Astrocyte of the cerebellum (primary cell): ENCODE measurements at regions not wholly inside any gene's neighbourhood (a gene's known extent, or its start where the extent isn't known, plus 50 kb on each side); places are given as distances from the start of the nearest gene placed in this dataset.

ENCODE experiments used
- DNase-seq: peaks from one replicate; pipeline ENCODE4 v3.0.0-alpha.2; 2011; ENCODE audit warnings: low read depth
- H3K4me3 ChIP-seq: 2 replicates; pipeline ENCODE4 v1.5.1; 2011; ENCODE audit warnings: mild to moderate bottlenecking, low read depth, low read length, moderate library complexity
- CTCF ChIP-seq: IDR thresholded peaks from 2 replicates; pipeline ENCODE4 v1.5.1; 2012; ENCODE audit warnings: low read length, low read depth, moderate library complexity, mild to moderate bottlenecking; ENCODE audit errors: missing control alignments
- in situ Hi-C: cut with HindIII; loops from 2 replicates; pipeline ENCODE4 v1.10.0; 2017; ENCODE audit warnings: low sequenced_read_pairs

GRCh38 chrX:28303486-28303885 lies 283.8 kb upstream of the IL1RAPL1 start:
- no peak for DNase-seq
- no peak overlapping the region for H3K4me3 ChIP-seq
- in situ Hi-C loops = no loop called here
- TF ChIP-seq CTCF = no peak

DNA sequence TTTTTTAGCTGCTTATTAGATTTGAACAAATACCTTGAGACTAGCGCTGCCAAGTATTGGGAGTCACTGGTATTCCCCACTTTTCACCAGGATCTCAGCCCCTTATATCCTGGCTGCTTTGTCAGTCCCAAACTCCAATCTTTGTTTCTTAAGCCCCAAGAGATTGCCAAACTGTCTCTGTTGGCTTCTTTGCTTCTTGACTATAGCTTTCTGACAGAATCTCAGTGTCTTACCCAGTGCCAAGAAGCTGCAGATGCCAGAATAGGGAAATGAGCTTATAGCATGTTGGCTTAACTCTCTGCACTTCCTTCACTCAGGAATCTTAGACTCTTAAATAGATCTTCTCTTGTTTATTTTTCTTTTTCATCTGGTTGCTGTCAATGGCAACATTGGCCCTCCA lies 297.5 kb upstream of the DCAF8L1 start:
- TF ChIP-seq CTCF = no peak
- H3K4me3 ChIP-seq = no peak overlapping the region
- in situ Hi-C loops = no loop called here
- no peak for DNase-seq

GRCh38 chrX:28278251-28278650 lies 297.0 kb upstream of the DCAF8L1 start:
- in situ Hi-C loops = no loop called here
- TF ChIP-seq CTCF = no peak
- no peak overlapping the region for H3K4me3 ChIP-seq
- DNase-seq = no peak

- no peak for DNase-seq
- no peak for TF ChIP-seq CTCF
- in situ Hi-C loops = no loop called here
- no peak overlapping the region for H3K4me3 ChIP-seq
These were observed 292.5 kb upstream of the DCAF8L1 start for GRCh38 chrX:28273736-28274135.

- in situ Hi-C loops = no loop called here
- DNase-seq = no peak
- TF ChIP-seq CTCF = no peak
- H3K4me3 ChIP-seq = no peak overlapping the region
These were observed 265.4 kb upstream of the DCAF8L1 start for GRCh38 chrX:28246675-28247074.

GRCh38 chrX:28229217-28229616 lies 248.0 kb upstream of the DCAF8L1 start:
- in situ Hi-C loops = no loop called here
- no peak overlapping the region for H3K4me3 ChIP-seq
- DNase-seq = no peak
- no peak for TF ChIP-seq CTCF

GRCh38 chrX:28225513-28225912 lies 244.3 kb upstream of the DCAF8L1 start:
- no peak for DNase-seq
- no peak overlapping the region for H3K4me3 ChIP-seq
- in situ Hi-C loops = no loop called here
- TF ChIP-seq CTCF = no peak
